ENCODE measurements at regions not wholly inside any gene's neighbourhood (a gene's known extent, or its start where the extent isn't known, plus 50 kb on each side); places are given as distances from the start of the nearest gene placed in this dataset.
"Not testable (repeated sequence)": the region's sequence is repeated elsewhere in the genome, so short reads cannot be mapped to it uniquely, and the experiment has no call there.

GRCh38 chr16:29255957-29256356, 150.6 kb downstream of the NPIPB11 start:
- TF ChIP-seq, protein P1, sequence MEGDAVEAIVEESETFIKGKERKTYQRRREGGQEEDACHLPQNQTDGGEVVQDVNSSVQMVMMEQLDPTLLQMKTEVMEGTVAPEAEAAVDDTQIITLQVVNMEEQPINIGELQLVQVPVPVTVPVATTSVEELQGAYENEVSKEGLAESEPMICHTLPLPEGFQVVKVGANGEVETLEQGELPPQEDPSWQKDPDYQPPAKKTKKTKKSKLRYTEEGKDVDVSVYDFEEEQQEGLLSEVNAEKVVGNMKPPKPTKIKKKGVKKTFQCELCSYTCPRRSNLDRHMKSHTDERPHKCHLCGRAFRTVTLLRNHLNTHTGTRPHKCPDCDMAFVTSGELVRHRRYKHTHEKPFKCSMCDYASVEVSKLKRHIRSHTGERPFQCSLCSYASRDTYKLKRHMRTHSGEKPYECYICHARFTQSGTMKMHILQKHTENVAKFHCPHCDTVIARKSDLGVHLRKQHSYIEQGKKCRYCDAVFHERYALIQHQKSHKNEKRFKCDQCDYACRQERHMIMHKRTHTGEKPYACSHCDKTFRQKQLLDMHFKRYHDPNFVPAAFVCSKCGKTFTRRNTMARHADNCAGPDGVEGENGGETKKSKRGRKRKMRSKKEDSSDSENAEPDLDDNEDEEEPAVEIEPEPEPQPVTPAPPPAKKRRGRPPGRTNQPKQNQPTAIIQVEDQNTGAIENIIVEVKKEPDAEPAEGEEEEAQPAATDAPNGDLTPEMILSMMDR (IDR thresholded peaks at IDR 0.05): not testable (repeated sequence)
- not testable (repeated sequence) for TF ChIP-seq POLR2A (IDR thresholded peaks at IDR 0.05)

Data from esophagus squamous epithelium (tissue), 4 donors.